ENCODE measurements at regions not wholly inside any gene's neighbourhood (a gene's known extent, or its start where the extent isn't known, plus 50 kb on each side); places are given as distances from the start of the nearest gene placed in this dataset.

DNA sequence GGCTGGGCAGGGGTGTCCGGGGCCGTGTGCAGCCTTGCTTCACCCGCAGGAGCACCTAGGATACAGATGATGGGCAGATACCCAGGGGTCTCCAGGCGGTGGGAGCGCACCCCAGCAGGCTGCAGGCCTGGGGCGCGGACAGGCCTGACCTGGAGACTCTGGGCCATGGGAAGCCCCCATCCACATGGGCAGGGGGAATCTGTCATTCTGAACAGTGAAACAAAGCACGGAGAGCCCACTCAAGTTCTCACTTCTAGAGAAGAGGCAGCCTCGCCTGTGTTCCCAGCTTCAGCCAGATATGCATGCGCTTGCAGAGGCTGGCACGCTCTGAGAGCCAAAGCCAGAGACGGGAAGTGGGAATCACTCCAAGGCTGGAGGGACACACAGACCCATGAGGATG is 333.1 kb downstream of the BRD1 start:
- no peak for DNase-seq (ENCODE audit: low read depth)

GRCh38 chr22:49492741-49493251 is 334.9 kb downstream of the BRD1 start:
- DNase-seq (ENCODE audit: low read depth), result no peak
- no peak overlapping the region for H3K4me3 ChIP-seq (ENCODE audit: low read depth, low read length)
- no peak for TF ChIP-seq CTCF (IDR thresholded peaks at IDR 0.05; ENCODE audit: control insufficient read depth, extremely low read depth, insufficient read depth)

More for the DNA sequence above, 333.1 kb downstream of the BRD1 start:
- no peak for TF ChIP-seq CTCF (IDR thresholded peaks at IDR 0.05; ENCODE audit: control insufficient read depth, extremely low read depth, insufficient read depth)
- no peak overlapping the region for H3K4me3 ChIP-seq (ENCODE audit: low read depth, low read length)

DNA sequence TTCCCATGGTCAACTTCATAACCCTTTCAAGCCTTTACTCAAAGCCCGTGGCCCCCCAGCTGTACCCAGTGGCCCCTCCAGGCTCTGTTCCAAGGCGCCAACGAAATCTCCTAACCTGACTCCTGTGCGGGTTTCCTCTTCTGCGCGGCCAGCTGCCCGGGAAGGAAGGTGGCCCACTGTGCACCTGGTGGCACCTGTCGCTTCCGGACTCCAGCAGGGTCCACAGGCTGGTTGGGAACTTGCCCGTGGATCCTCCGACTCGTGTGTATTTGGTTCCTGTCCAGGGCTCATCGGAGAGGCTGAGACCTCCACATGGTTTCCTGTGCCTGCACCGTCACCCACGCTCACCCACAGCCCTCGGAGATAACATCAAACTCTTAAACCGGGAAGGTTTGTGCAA is 335.4 kb downstream of the BRD1 start:
- TF ChIP-seq CTCF (IDR thresholded peaks at IDR 0.05; ENCODE audit: control insufficient read depth, extremely low read depth, insufficient read depth), result no peak
- no peak for DNase-seq (ENCODE audit: low read depth)
- H3K4me3 ChIP-seq (ENCODE audit: low read depth, low read length), result no peak overlapping the region

DNA sequence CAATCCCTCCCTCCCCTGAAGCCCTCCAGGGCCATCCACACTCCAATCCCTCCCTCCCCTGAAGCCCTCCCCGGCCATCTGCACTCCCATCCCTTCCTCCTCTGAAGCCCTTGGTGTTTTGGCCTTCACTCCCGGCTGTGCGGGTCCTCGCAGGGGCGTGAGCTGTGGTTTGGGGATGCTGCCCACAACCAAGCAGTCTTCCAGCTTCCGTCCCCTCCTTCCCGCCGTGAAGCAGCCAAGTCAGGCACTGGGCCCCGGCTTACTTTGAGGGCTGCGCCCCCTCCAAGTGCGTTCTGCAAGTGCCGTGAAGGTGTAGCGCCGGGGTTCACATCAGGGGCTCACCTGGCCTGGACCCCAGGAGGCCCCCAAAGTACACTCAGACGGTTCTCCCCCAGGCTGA is 335.9 kb downstream of the BRD1 start:
- no peak for TF ChIP-seq CTCF (IDR thresholded peaks at IDR 0.05; ENCODE audit: control insufficient read depth, extremely low read depth, insufficient read depth)
- DNase-seq (ENCODE audit: low read depth), result no peak

DNA sequence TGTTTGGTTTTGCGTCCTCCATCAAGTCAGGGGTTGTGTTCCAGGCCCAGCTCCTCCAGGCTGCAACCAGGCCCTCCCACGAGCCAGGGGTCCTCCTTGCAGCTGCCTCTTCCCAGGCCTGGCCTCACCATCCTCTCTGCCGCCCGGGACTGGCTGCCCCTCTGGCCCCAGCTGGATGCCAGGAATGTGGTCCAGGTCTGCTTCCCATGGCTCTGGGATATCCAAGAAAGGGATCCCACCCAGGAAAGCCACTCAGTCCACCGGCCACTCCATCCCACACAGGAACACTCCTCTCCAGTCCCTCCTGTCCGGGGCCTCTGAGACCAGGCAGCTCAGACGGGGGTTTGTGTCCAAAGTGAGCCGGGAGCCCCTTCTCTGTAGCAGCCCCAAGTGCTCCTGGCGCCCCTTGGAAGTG is 336.4 kb downstream of the BRD1 start:
- H3K4me3 ChIP-seq (ENCODE audit: low read depth, low read length), result no peak overlapping the region
- no peak for TF ChIP-seq CTCF (IDR thresholded peaks at IDR 0.05; ENCODE audit: control insufficient read depth, extremely low read depth, insufficient read depth)
- DNase-seq (ENCODE audit: low read depth), result no peak

More for the DNA sequence above, 335.9 kb downstream of the BRD1 start:
- no peak overlapping the region for H3K4me3 ChIP-seq (ENCODE audit: low read depth, low read length)

- TF ChIP-seq CTCF (IDR thresholded peaks at IDR 0.05; ENCODE audit: control insufficient read depth, extremely low read depth, insufficient read depth), result no peak
- H3K4me3 ChIP-seq (ENCODE audit: low read depth, low read length), result no peak overlapping the region
- DNase-seq (ENCODE audit: low read depth), result no peak
Observed at GRCh38 chr22:49490692-49491091, 337.0 kb downstream of the BRD1 start.

- no peak for DNase-seq (ENCODE audit: low read depth)
- TF ChIP-seq CTCF (IDR thresholded peaks at IDR 0.05; ENCODE audit: control insufficient read depth, extremely low read depth, insufficient read depth), result no peak
- no peak overlapping the region for H3K4me3 ChIP-seq (ENCODE audit: low read depth, low read length)
Observed at GRCh38 chr22:49489821-49490220, 337.9 kb downstream of the BRD1 start.
